CD1c-positive myeloid dendritic cell (primary cell): ENCODE measurements at regions not wholly inside any gene's neighbourhood (a gene's known extent, or its start where the extent isn't known, plus 50 kb on each side); places are given as distances from the start of the nearest gene placed in this dataset.
"Not testable (repeated sequence)": the region's sequence is repeated elsewhere in the genome, so short reads cannot be mapped to it uniquely, and the experiment has no call there.

Source experiments
- DNase-seq: peaks from one replicate; pipeline ENCODE4 v3.0.0-alpha.2; 2016; ENCODE audit errors: extremely low spot score

DNA sequence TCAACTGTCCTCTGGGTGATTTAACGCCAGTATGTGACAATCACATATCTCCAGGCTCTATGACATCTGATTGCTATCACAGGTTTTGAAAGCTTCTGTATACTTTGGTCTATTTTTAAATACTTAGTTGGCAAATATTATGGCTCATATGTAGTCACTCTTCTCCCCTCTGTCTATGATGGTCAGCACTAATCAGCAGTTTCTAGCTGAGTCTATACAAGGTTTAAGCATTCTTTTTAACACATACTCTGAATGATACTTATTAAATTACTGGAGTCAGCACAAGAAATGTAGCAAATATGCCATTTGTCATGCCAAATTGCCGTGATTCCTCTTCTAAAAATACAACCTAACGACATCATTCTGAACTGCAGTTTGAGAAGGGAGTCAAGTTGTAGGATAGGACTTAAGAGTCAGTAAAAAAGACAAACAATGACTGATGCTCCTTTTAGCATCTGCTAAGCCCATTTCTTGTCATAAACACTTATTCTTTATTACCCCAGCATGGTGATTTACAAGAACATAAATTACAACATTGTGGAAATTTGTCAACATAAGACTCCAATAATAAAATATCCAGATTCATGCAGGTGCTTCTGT is 947.8 kb downstream of the XPNPEP1 start:
- DNase-seq = no peak

GRCh38 chr10:108970016-108970415 is 953.3 kb downstream of the XPNPEP1 start:
- no peak for DNase-seq

DNA sequence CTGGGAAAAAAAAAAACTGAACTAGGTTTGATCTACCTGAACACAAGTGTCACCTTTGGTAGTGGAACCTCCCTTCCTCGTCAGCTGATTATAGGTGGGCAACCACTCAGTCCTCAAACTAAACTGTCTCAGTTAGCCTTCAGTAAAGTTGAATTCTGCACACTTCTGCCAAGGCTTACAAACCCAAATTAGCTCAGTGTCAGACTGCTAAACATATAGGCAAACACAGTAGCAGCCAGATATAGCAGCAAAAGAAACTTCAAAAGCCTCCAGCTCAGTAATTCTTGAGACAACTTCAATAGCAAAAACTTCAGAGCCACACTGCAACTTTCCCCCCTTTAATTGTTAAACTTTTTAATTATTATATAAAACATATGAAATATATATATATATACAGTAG is 956.9 kb downstream of the XPNPEP1 start:
- no peak for DNase-seq

GRCh38 chr10:108966005-108966404 is 957.3 kb downstream of the XPNPEP1 start:
- no peak for DNase-seq

DNA sequence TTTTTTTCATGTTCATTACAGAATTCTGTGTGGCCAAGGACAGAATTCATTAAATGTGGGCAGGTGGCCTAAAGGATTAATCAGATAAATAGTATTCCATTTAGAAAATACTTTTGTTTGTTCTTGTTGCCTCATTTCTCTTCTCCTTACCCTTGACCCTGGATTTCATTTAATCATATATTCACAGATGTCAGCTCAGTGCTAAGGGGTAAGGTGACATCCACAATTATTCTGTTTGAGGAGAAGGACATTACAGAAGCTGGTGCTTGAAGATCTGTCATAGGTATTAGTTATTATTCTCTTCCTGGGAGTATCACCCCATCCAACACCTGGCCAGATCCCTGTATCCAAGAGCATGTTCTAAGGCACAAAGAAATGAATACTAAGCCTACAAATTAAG is 961.1 kb downstream of the XPNPEP1 start:
- DNase-seq = no peak

DNA sequence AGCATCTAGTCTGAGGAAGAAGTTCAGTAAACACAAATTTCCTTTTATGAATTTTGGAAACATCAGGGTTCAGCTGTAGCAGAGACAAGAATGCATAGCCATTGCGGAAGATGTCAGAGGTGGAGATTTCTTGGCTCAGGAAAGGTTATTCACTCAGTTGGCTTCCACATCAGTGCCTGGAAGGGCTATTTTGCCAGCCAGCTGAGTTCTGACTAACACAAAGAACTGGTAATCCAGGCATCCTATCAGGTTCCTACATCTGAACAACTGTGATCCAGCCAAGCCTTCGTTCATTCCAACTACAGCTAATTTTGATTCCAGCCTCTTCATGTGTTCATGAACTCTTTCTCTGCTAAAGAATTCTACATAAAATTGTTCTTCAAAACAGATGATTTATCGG is 965.6 kb downstream of the XPNPEP1 start:
- no peak for DNase-seq

- DNase-seq = no peak
These were observed 967.2 kb downstream of the XPNPEP1 start for GRCh38 chr10:108956149-108956548.

DNA sequence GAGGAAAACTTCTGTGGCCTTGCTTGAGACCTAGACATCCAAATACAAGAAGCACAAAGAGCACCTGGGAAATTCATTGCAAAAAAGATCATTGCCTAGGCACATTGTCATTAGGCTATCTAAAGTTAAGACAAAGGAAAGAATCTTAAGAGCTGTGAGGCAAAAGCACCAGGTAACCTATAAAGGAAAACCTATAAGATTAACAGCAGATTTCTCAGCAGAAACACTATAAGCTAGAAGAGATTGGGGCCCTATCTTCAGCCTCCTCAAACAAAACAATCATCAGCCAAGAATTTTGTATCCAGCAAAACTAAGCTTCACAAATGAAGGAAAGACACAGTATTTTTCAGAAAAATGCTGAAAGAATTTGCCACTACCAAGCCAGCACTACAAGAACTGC is 1003.3 kb downstream of the XPNPEP1 start:
- DNase-seq = not testable (repeated sequence)

DNA sequence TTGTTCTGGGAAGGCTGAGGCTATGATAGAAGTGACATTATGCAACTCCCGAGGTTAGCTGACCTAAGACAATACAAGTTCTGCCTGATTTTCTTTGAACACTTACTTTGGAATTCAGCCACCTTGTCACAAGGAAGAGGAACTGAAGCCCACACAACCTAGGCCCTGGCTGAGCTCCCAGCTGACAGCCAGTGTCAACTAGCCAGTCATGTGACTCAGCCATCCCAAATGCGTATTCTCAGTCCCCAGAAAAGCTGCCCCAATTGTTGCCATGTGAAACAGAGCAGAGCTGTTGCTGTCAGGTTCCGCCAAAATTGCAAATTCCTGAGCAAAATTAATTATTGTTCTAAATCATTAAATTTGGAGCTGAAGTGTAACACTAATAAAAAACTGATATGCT is 1010.0 kb downstream of the XPNPEP1 start:
- DNase-seq = no peak

DNA sequence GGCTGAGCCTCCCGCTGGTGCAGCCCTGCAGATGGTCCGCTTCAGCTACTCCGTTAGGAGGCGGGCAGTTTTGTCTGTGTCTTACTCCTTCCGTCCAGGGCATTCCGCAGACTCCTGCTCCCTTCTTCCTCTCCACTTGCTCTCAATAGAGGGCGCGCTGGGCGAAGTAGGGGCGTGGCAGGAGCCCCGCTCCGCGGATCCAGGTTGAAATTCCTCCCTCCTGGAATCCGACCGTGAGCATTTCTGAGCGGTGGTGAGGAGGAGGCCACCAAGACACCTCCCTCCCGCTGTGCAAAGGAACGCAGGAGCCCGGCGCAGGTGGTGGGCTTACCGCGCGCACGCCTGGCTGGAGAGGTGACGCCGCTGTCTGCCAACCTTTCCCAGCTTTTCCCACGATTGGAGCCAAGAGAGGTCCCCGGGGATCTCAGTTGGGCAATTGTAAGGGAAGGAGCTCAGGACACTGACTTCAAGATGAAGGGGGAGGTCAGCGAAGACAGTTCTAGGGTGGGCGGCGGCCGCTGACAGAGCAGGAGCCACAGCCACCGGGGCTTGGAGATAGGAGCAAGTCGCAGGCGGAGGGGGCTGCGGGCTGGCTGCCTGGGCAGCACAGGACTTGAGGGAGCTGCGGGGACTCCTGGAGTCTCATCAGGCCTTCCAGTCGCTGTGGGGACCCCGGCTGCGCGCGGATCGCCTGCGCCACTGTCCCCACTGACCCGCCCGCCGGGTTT is 1011.3 kb downstream of the XPNPEP1 start:
- DNase-seq = no peak

DNA sequence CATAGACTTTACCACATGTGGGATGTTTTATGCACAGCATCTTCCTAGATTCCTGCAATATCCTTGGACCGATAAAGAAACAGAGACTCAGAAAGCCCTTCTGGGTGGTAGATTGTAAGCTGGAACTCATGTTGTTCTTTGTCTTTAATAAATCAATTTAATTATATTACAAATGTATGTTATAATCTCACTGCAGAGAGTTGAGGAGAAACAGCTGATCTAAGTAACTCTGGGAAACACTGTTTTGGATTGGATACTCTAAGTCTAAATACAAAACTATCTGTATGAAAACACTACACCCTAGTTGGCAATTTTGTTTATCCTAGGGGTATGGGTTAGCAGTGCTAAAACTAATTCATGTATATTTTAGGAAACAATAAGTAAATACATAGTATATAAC is 1015.2 kb downstream of the XPNPEP1 start:
- DNase-seq = no peak

DNA sequence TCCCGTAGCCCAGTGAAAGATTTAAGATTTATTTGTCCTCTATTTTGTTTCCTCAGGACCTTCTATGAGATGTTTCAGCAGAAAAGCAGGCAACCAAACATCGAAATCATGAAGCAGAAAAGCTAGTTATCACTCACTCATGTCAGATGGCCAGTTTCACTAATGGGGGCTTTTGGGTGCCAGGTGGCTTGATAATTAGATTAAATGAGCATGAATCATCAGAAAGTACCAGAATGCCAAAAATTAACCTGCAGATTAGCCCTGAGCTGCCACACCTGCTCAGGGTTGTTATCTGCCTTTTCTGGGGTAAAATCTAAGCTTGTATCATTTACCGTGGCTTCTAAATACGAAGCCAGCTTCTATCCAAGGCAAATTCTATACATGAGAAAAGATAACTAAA is 1017.5 kb downstream of the XPNPEP1 start:
- no peak for DNase-seq

GRCh38 chr10:108905171-108905570 is 1018.1 kb downstream of the XPNPEP1 start:
- DNase-seq = no peak

DNA sequence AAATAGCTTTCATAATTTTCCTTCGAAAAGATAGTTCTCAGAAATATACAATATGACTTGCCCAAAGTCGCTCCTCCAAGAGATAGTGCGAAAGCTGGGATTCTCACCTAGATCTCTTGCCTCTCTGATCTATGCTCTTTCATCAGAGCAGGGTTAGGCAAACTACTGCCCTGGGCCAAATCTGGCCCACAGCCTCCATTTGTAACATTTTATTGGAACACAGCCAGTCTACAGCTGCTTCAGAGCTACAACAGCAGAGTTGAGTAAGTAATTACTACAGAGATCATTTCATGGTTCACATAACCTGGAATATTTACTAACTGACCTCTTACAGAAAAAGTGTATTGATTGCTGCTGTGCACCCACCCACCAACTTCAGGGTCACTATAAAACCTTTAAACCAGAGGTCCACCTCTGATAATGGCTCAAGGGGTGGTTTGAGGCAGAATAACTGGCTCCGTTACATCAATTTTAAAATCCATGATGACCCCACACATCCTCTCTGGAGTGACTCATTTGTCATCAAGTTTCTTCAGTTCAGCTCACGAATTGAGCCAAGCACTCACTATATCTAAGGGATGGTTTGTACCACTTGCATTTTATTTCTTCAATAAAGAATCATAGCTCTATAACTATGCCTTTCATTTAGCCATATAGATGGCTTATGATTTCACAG is 1019.0 kb downstream of the XPNPEP1 start:
- DNase-seq = no peak

GRCh38 chr10:108902619-108903285 is 1020.6 kb downstream of the XPNPEP1 start:
- DNase-seq = no peak

DNA sequence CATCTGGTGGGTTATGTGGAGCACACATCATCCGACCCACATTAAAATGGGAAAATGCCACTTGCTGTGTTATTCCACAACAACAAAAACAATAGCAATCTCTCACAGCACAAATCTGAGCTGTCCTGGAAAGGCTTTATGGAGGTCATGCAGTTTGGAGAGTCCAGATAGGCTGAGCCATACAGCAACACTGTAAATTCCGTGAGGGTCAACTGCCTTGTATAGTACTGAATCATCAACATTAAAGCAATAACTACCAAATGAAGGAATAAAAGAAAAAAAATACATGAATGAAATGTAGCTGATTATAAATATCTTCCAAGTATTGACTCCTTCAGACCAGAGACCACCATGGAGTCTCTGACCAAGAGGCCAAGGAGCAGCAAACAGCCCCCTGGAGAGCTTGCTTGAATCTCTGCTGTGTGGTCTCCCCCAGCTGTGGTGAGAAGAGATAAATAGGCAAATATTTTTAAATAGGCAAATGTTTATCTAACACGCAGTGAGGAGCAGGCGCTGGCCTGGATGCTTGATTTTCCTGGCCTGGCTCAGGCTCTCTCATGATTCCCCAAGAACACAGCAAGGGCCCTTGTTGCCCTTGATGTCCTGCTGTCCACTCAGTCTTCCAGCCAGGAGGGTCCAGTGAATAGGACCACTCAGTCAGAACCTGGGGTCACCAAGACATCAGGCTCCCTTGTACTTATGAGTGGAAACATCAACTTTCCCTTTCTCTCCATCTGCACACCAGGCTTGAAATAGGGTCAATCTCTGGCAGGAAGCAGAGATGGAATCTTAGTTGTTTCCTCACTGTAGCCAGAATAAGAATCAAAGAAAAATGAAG is 1021.3 kb downstream of the XPNPEP1 start:
- no peak for DNase-seq

DNA sequence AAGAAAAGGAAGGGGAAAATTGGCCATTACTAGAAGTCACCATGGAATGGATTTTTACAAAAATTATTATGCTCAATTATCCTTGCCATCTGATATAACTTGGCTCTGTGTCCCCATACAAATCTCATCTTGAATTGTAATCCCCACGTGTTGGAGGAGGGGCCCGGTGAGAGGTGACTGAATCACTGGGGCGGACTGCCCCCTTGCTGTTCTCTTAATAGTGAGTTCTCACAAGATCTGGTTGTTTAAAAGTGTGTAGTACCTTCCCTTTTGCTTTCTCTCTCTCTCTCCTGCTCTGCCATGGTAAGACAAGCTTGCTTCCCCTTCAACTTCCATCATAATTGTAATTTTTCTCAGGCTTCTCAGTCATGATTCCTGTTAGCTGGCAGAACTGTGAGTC is 1023.6 kb downstream of the XPNPEP1 start:
- DNase-seq = no peak

DNA sequence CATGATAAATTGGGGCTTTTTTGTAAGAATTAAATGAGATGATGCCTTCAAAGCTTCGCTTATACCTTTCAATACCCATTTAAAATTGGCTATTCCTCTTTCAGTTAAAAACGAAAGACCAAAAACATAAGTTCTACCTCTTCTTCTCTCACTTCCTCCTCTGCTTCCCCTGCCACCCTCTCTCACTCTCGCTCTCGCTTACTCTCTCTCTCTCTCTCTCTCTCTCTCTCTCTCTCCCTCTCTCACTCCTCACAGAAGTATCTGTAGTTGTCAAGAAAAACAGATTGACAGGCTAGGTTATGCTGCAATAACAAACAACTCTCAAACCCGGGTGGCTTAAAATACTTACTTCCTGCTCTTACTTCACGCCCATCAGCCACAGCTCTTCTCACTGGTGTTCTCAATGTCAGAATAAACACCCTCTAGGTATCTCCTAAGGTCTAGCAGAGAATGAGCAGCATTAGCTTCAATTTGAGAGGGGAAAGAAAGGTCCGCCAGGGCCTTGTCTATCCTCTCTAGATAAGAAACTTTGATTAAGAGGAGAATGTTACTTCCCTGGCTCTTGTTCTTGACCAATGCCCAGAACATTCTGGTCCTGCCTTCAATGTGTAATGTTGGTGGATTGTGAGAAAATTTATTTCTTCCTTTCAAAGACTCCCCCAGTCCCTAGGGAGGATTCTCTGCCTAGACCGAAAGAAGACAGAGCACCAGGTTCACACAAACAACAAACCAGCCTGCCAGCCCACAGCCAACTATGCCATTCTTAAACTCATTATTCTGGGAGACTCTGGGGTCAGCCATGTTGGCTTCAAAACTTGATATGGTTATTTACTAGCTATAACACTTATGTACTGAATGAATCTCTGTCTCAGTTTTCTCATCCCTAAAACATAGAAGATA is 1028.7 kb downstream of the XPNPEP1 start:
- no peak for DNase-seq

GRCh38 chr10:108877095-108877561 is 1046.2 kb downstream of the XPNPEP1 start:
- DNase-seq = no peak

- DNase-seq = no peak
These were observed 1050.5 kb downstream of the XPNPEP1 start for GRCh38 chr10:108872854-108873253.

DNA sequence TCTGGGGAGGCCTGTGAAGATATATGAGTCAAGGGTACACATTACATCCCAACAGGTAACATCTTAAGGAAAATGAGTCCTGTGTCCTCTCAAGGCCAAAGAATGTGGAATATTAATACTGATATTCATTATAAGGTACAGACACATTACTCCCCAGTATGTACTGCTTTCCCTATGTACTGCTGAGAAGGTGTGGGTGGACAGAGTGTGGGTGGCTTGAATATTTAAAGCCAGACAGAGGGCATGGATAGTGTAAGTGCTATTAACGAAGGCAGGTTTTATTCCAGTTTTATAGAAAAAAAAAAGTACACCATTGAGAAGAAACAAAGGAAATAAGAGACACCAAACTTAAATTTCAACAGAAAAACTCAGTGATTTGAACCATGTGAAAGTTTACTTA is 1054.4 kb downstream of the XPNPEP1 start:
- DNase-seq = no peak
